H54 (cell line): ENCODE measurements at regions not wholly inside any gene's neighbourhood (a gene's known extent, or its start where the extent isn't known, plus 50 kb on each side); places are given as distances from the start of the nearest gene placed in this dataset.

Experiments used
- DNase-seq: peaks from one replicate; pipeline ENCODE4 v3.0.0; 2011; ENCODE audit warnings: low spot score, mixed read lengths; ENCODE audit not compliant: insufficient read length
- FAIRE-seq: peaks from 3 replicates; lab custom pipeline; 2011; peaks lifted over from hg19 to GRCh38; lab: Jason Lieb, UNC
- POLR2A ChIP-seq: IDR thresholded peaks from 2 replicates; pipeline ENCODE4 v1.6.1; 2011; ENCODE audit warnings: low read depth, mild to moderate bottlenecking, low read length

DNA sequence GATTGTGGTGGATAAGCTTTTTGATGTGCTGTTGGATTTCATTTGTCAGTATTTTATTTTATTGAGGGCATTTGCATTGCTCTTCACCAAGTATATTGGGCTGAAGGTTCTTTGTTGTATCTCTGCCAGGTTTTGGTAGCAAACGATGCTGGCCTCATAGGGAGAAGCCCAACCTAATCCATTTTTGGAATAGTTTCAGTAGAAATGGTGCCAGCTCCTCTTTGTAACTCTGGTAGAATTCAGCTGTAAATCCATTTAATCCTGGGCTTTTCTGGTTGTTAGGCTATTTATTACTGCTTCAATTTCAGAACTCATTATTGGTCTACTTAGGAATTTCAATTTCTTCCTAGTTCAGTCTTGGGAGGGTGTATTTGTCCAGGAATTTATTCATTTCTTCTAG is 309.8 kb upstream of the SETBP1 start:
- TF ChIP-seq POLR2A, result no peak
- FAIRE-seq, result no peak
- no peak for DNase-seq

DNA sequence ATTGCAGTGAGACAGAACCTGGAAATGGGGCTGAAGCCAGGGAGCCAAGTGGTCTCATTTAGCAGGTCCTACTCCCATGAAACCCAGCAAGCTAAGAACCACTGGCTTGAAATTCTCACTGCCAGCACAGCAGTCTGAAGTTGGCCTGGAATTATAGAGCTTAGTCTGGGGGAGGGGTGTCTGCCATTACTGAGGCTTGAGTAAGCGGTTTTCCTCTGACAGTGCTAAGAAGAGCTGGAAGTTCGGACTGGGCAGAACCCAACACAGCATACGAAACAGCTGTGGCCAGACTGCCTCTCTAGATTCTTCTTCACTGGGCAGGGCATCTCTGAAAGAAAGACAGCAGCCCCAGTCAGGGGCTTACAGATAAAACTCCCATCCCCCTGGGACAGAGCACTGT is 305.7 kb upstream of the SETBP1 start:
- DNase-seq, result no peak
- no peak for TF ChIP-seq POLR2A
- no peak for FAIRE-seq

DNA sequence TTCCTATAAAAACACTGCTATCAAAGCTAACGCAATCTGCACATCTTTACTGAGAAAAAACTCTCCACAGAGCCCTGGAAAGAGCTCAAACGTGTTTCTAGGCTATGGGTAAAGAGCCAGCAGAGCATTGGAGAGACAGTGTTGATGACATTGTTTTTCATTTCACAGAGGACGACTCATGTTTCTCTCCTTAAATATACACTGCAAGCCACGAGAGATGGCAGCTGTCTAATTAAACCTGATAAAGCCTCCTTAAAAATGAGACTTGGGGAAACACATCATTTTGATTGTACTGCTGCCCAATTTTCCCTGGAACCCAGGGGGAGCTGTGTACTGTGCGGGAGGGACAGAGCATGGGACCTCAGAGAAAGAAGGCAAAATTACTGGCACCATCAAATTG is 294.3 kb upstream of the SETBP1 start:
- no peak for TF ChIP-seq POLR2A
- FAIRE-seq (no peak), DNase-seq (no peak)

DNA sequence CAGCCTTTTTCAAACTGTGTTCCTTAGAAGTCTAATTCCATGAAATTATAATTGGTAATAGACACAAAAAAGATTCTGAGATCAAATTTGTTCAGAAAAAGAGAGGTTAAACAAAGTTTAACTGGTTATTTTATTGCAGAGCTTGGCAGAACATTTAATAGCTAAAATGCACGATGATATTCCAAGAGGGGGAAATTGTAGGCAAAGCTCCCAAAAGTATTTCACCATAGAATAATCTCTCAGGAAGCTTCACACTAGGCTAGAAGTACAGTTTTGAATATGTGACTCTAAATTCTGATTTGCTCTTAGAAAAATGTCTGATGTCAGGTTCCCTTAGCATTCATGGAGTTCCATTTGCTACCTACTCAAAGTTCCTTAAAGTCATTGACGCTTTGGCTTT is 292.4 kb upstream of the SETBP1 start:
- TF ChIP-seq POLR2A, result no peak
- DNase-seq (no peak), FAIRE-seq (no peak)

DNA sequence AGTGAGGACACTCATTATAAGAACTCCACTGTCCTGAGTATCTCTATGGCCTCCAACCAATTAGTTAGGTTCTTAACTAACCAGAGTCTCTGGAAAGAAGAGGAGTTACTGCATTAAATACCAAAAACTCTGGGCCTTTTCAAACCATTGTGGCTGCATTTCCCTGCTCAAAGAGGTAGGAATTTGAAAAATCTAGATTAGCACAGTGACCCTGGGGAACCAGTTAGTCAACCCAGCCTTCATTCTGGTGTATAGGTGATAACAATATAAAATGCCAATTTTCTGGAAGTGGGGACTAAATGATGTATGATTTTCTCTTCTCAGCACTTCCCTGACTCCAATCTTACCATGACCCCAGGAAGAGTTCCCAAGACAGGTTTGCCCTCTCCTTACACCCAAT is 287.8 kb upstream of the SETBP1 start:
- DNase-seq, result no peak
- no peak for TF ChIP-seq POLR2A

DNA sequence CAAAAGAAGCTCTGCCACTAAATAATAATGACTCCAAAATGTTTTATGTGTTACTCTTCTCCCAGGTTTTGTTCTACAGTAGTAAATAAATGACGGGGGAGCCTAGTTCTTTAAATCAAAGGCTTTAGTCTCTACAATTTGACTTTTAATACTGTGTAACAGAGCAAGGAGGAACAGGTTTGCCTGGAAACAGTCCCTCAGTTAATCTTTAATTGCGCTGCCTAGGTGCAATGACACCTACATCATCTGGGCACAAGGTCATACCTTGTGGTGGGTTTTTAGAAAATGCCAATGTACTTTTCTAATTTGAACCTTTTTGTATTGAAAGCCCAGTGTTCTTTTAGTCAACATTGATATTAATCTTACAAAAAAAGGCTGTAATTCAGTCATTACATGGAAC is 287.3 kb upstream of the SETBP1 start:
- no peak for TF ChIP-seq POLR2A
- FAIRE-seq (no peak), DNase-seq (no peak)

More for the DNA sequence above, 287.8 kb upstream of the SETBP1 start:
- no peak for FAIRE-seq

DNA sequence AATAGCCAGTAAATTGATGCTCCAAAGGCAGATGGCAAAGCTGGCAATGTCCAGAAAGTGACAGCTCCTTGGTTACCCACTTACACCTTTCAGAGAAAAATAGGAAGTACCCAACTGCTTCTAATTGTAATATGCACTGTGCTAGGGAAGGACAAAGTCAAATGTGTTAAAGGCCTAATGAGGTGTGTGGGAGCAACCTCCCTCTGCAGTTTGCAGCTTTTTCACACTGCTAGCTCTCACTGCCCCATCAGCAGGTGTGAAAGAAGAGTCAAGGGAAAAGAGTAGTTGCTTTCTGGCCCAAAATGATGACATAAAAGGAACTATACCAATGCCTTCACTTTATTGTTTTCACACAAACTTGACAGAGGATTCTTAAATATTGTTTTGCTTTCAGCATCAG is 284.1 kb upstream of the SETBP1 start:
- no peak for FAIRE-seq
- no peak for TF ChIP-seq POLR2A

DNA sequence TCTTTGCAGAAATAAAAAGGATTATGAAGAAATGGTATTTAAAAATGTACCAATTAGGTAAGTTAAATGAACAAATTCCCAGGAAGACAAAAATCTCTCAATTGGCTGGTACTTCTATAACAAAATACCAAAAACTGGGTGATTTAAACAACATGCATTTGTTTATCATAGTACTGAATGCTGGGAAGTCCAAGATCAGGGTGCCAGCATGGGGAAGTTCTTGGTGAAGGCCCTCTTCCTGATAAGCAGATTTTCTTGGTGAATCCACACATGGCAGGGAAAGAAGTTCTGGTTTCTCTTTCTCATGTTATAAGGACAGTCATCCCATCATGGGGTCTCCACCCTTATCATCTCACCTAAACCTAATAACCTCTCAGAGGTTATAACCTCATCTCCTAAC is 271.6 kb upstream of the SETBP1 start:
- no peak for FAIRE-seq
- no peak for TF ChIP-seq POLR2A
- DNase-seq, result no peak

More for the DNA sequence above, 284.1 kb upstream of the SETBP1 start:
- DNase-seq, result no peak

DNA sequence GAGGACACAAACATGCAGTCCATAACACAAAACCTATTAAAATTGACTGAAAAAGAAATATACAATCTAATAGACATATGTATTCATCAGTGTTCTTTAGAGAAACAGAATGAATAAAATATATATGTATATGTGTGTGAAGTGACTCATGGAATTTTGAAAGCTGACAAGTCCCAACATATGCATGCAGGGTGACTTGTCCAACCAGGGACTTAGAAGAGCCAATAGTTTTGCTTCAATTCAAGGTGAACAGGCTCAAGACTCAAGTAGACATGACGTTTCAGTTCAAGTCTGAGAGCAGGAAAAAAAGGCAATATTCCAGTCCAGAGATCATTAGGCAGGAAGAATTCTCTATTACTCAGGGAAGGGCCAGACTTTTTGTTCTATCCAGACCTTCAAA is 271.2 kb upstream of the SETBP1 start:
- no peak for FAIRE-seq
- DNase-seq, result no peak
- no peak for TF ChIP-seq POLR2A

DNA sequence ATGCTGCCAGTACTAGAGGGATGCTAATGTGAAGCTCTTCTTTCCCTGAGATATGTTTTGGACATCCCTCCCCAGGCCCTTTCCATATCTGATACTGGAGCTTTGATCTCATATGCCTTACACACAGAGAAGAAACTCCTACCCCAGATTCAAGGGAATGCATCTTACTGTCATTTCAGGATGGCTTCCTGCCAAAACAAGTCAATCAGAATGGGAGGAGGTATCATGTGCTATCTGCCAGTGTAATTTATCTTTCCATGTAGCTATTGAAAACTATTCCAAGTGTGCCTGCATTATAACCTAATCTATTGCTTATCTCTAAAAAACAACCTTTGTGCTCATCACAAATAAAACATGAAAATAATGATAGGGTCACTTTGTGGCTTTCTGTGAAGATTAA is 269.9 kb upstream of the SETBP1 start:
- no peak for FAIRE-seq
- DNase-seq, result no peak
- TF ChIP-seq POLR2A, result no peak

DNA sequence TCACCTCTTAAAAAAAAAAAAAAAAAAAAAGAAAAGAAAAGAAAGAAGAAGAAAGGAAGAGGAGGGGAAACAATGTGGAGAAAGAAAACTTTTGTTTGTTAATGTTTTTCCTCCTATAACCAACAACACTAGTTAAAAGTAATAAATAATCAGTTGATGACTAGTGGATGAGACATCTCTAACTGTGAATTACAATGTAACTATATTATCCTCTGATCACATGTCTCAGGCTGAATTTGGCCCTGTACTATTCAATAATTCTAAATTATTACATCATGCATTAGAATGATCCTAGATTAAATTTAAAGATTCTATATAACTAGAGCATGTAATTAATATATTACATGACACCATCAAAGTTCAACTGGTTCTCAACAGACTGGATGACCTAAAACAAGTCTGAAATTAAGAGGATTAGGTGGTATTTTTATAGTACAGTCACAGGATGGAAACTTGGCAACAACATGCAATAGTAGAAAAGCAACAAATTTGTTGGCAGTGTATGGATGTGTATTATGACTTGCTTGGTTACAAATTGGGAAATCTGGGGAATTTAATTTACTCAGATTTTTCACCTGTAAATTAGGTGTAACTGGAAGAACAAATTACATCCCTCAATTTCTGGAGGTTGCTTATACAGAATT is 269.3 kb upstream of the SETBP1 start:
- no peak for FAIRE-seq
- no peak for DNase-seq

DNA sequence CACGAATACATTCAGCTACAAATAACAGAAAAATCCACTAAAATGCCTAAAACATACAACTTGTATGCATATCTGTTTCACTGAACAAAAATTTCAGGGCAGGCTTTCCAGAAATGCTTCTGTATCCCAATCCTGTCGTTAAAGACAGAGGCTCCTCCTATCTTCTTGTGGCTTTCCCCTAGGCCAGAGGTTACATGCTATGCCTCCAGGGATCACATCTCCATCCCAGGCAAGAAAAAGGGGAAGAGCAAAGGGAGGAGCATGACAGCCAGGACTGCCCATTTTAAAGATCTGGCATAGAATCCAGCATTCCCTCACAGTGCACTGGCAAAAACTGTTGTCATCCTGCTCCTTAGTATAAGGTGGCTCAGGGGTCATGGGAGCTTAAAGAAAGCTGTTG is 268.7 kb upstream of the SETBP1 start:
- FAIRE-seq, result no peak
- TF ChIP-seq POLR2A, result no peak
- DNase-seq, result no peak

More for the DNA sequence above, 269.3 kb upstream of the SETBP1 start:
- TF ChIP-seq POLR2A, result no peak

DNA sequence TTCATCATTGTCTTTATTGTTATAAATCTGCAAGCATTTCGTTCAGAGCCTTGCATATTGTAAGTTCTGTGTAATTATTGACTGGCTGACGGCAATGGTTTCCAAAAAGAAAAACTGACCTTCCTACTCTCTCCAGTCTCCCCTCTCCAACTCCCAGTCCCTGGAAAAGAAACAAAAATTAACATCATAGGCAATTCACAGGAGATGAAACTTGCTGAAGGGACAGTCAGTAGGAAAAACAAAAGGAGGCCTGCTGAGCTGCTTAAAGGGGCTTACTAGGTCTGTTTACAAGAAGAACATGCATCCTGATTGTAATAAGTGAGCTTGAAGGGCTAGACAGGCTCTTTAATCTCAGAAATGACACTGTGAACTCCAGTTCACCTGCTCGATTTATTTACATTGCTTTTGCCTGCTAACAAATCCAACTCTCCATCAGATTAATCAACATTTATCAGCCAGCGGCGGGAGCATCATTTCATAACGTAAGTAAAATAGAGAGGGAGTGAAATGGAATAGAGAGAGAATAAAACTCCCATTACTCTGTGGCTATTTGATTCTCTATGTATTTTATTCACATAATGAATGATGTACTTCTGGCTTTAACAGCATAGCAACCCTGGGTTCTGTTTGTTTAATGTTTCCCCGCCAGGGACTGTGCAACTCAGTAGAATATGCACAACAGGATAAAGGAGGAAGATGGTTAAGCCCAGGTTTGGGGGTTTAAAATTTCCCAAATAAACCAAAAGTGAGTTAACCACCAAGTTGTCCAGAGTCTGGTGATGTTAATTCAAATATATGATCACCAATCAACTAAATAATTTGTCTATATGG is 256.7 kb upstream of the SETBP1 start:
- no peak for DNase-seq
- no peak for TF ChIP-seq POLR2A
- FAIRE-seq, result no peak

DNA sequence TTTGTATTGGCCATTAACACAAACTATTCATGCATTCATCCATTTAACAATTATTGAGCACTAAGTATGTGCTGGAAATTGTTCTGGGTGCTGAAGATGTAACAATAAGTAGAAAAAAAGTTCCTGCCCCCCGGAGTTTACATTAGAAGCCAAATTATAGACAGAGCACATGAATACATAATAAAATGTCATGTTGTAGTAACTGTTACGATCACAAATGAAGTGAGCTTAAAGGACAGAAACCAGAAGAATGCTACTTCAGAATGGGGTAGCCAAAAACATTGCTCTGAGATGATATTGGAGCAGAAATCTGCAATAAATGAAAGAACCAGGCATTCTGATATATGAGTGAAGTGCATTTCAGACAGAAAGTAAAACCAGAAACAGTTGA is 256.0 kb upstream of the SETBP1 start:
- FAIRE-seq, result no peak
- no peak for TF ChIP-seq POLR2A
- no peak for DNase-seq

DNA sequence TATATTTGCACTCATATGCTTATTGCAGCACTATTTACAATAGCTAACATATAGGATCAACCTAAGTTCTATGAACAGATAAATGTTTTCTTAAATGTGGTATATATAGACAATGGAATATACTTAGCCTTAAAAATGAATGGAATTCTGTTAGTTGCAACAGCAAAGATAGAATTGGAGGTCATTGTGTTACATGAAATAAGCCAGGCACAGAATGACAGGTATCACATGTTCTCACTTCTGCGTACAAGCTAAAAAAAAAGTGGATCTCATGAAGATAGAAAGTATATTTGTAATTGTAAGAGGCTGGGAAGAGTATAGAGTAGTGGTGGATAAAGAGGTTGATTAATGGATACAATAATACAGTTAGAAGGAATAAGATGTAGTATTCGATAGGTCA is 255.5 kb upstream of the SETBP1 start:
- FAIRE-seq (no peak), DNase-seq (no peak)
- TF ChIP-seq POLR2A, result no peak

DNA sequence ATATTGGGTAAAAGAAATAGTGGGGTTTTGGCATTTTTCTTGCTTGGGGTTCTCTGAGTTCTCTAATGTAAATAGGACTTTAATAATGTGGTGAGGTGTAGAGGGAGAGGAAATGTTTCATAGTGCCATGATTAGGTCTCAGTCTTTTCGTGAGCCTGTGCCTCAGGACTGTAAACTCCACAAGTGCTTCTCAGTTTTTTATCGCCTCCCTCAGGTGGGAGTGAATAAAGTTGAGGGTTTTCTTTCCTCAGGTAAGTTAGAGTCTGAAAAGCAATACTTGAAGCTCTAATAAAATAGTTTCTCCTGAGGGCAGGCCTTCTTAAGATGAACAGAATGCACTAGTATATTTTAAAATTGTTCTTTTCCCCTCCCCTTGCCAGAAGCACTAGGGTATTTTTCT is 243.1 kb upstream of the SETBP1 start:
- no peak for TF ChIP-seq POLR2A
- DNase-seq (no peak), FAIRE-seq (no peak)
